Putamen (tissue), 1 donor: ENCODE measurements at regions not wholly inside any gene's neighbourhood (a gene's known extent, or its start where the extent isn't known, plus 50 kb on each side); places are given as distances from the start of the nearest gene placed in this dataset.
"Not testable (repeated sequence)": the region's sequence is repeated elsewhere in the genome, so short reads cannot be mapped to it uniquely, and the experiment has no call there.

Experiments
- DNase-seq: peaks from one replicate; pipeline ENCODE4 v3.0.0-alpha.2; 2016; ENCODE audit warnings: low spot score

GRCh38 chr20:6321235-6321634 is 198.4 kb upstream of the FERMT1 start:
- DNase-seq, result not testable (repeated sequence)

GRCh38 chr20:6311841-6312655 is 189.2 kb upstream of the FERMT1 start:
- DNase-seq, result no peak

- no peak for DNase-seq
Observed at GRCh38 chr20:6311097-6311496, 188.3 kb upstream of the FERMT1 start.

- DNase-seq, result no peak
Observed at GRCh38 chr20:6305536-6305935, 182.7 kb upstream of the FERMT1 start.

- DNase-seq, result no peak
Observed at GRCh38 chr20:6302041-6302440, 179.2 kb upstream of the FERMT1 start.

- DNase-seq, result no peak
Observed at GRCh38 chr20:6299456-6299855, 176.6 kb upstream of the FERMT1 start.

- DNase-seq, result no peak
Observed at GRCh38 chr20:6298049-6298448, 175.2 kb upstream of the FERMT1 start.

- DNase-seq, result no peak
Observed at GRCh38 chr20:6295867-6296256, 173.0 kb upstream of the FERMT1 start.

- no peak for DNase-seq
Observed at GRCh38 chr20:6295127-6295866, 172.5 kb upstream of the FERMT1 start.

- DNase-seq, result no peak
Observed at GRCh38 chr20:6287471-6287870, 164.6 kb upstream of the FERMT1 start.

GRCh38 chr20:6282642-6283041 is 159.8 kb upstream of the FERMT1 start:
- DNase-seq, result no peak

GRCh38 chr20:6277661-6278240 is 154.9 kb upstream of the FERMT1 start:
- no peak for DNase-seq

GRCh38 chr20:6270404-6270803 is 147.6 kb upstream of the FERMT1 start:
- DNase-seq, result not testable (repeated sequence)

- no peak for DNase-seq
Observed at GRCh38 chr20:6269168-6269873, 146.5 kb upstream of the FERMT1 start.

GRCh38 chr20:6265204-6265904 is 142.5 kb upstream of the FERMT1 start:
- peak; percentile 23 for DNase-seq

- no peak for DNase-seq
Observed at GRCh38 chr20:6253396-6253795, 130.6 kb upstream of the FERMT1 start.

- DNase-seq, result no peak
Observed at GRCh38 chr20:6245436-6245835, 122.6 kb upstream of the FERMT1 start.

GRCh38 chr20:6241591-6241990 is 118.8 kb upstream of the FERMT1 start:
- no peak for DNase-seq

- DNase-seq, result no peak
Observed at GRCh38 chr20:6240059-6240458, 117.2 kb upstream of the FERMT1 start.

- DNase-seq, result no peak
Observed at GRCh38 chr20:6238421-6238820, 115.6 kb upstream of the FERMT1 start.

- no peak for DNase-seq
Observed at GRCh38 chr20:6235510-6235909, 112.7 kb upstream of the FERMT1 start.

GRCh38 chr20:6232436-6232835 is 109.6 kb upstream of the FERMT1 start:
- DNase-seq, result no peak
